ENCODE measurements at regions not wholly inside any gene's neighbourhood (a gene's known extent, or its start where the extent isn't known, plus 50 kb on each side); places are given as distances from the start of the nearest gene placed in this dataset.

- no peak overlapping the region for H3K4me3 ChIP-seq (ENCODE audit: low read depth, low read length)
- in situ Hi-C loops (cut with HindIII; ENCODE audit: low sequenced_read_pairs) = no loop called here
- DNase-seq (ENCODE audit: low read depth, low spot score) = no peak
- no peak for TF ChIP-seq CTCF (IDR thresholded peaks at IDR 0.05; ENCODE audit: low read depth, low read length)
These were observed 352.4 kb downstream of the GRIA2 start for GRCh38 chr4:157572951-157573350.

- no peak for TF ChIP-seq CTCF (IDR thresholded peaks at IDR 0.05; ENCODE audit: low read depth, low read length)
- in situ Hi-C loops (cut with HindIII; ENCODE audit: low sequenced_read_pairs) = no loop called here
- H3K4me3 ChIP-seq (ENCODE audit: low read depth, low read length) = no peak overlapping the region
- no peak for DNase-seq (ENCODE audit: low read depth, low spot score)
These were observed 351.8 kb downstream of the GRIA2 start for GRCh38 chr4:157572284-157572683.

GRCh38 chr4:157564771-157565170 lies 344.2 kb downstream of the GRIA2 start:
- H3K4me3 ChIP-seq (ENCODE audit: low read depth, low read length) = no peak overlapping the region
- DNase-seq (ENCODE audit: low read depth, low spot score) = no peak
- no peak for TF ChIP-seq CTCF (IDR thresholded peaks at IDR 0.05; ENCODE audit: low read depth, low read length)
- in situ Hi-C loops (cut with HindIII; ENCODE audit: low sequenced_read_pairs) = no loop called here

GRCh38 chr4:157564218-157564617 lies 343.7 kb downstream of the GRIA2 start:
- in situ Hi-C loops (cut with HindIII; ENCODE audit: low sequenced_read_pairs) = no loop called here
- TF ChIP-seq CTCF (IDR thresholded peaks at IDR 0.05; ENCODE audit: low read depth, low read length) = no peak
- H3K4me3 ChIP-seq (ENCODE audit: low read depth, low read length) = no peak overlapping the region
- no peak for DNase-seq (ENCODE audit: low read depth, low spot score)

- in situ Hi-C loops (cut with HindIII; ENCODE audit: low sequenced_read_pairs) = no loop called here
- DNase-seq (ENCODE audit: low read depth, low spot score) = no peak
- no peak overlapping the region for H3K4me3 ChIP-seq (ENCODE audit: low read depth, low read length)
- TF ChIP-seq CTCF (IDR thresholded peaks at IDR 0.05; ENCODE audit: low read depth, low read length) = no peak
These were observed 337.5 kb downstream of the GRIA2 start for GRCh38 chr4:157558016-157558415.

- DNase-seq (ENCODE audit: low read depth, low spot score) = no peak
- H3K4me3 ChIP-seq (ENCODE audit: low read depth, low read length) = no peak overlapping the region
- in situ Hi-C loops (cut with HindIII; ENCODE audit: low sequenced_read_pairs) = no loop called here
- no peak for TF ChIP-seq CTCF (IDR thresholded peaks at IDR 0.05; ENCODE audit: low read depth, low read length)
These were observed 329.5 kb downstream of the GRIA2 start for GRCh38 chr4:157550028-157550427.

- in situ Hi-C loops (cut with HindIII; ENCODE audit: low sequenced_read_pairs) = no loop called here
- no peak for TF ChIP-seq CTCF (IDR thresholded peaks at IDR 0.05; ENCODE audit: low read depth, low read length)
- no peak for DNase-seq (ENCODE audit: low read depth, low spot score)
- no peak overlapping the region for H3K4me3 ChIP-seq (ENCODE audit: low read depth, low read length)
These were observed 307.4 kb downstream of the GRIA2 start for GRCh38 chr4:157527954-157528353.

Measured in astrocyte of the spinal cord (primary cell).